Ammon's horn (tissue), 1 donor: ENCODE measurements at regions not wholly inside any gene's neighbourhood (a gene's known extent, or its start where the extent isn't known, plus 50 kb on each side); places are given as distances from the start of the nearest gene placed in this dataset.

ENCODE experiments used
- DNase-seq: peaks from one replicate; pipeline ENCODE4 v3.0.0-alpha.2; 2016; ENCODE audit warnings: low spot score

DNA sequence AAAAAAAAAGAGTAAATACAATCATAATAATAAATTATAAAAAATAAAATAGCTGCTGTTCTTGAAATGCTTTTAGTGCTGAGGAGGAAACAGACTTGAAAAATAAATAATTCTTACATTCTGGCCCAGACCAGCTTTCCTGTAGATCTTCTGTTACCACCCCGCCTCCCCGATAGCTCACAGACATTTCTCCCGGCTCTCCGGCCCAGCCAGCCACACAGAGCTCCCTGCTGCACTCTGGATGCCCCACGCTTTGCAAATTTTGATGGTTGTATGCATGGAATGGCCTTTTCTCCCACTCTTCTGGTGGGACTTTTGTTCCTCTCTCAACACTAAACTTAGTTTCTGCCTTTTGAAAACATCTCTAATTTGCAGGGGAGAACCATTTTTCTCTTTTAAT, 249.3 kb downstream of the ATP23 start:
- no peak for DNase-seq

DNA sequence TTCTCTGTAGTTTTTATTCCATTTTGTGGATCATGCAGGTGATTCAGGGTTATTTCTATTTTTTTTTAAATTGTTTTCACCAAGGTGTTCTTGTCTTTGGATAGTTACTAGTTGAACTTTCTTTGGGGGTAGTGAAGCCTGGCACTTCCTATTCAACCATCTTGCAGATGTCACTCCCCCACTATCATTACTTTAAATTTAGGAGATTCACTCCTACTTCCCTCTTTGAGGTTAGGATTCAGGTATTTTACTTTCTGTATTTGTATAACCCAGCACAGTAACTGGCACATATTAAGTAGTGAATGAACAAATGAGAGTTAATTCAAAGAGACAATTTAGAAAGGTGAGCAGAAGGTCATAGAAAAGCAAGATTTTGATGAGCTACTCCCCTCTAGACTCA, 255.6 kb downstream of the ATP23 start:
- DNase-seq, result no peak

DNA sequence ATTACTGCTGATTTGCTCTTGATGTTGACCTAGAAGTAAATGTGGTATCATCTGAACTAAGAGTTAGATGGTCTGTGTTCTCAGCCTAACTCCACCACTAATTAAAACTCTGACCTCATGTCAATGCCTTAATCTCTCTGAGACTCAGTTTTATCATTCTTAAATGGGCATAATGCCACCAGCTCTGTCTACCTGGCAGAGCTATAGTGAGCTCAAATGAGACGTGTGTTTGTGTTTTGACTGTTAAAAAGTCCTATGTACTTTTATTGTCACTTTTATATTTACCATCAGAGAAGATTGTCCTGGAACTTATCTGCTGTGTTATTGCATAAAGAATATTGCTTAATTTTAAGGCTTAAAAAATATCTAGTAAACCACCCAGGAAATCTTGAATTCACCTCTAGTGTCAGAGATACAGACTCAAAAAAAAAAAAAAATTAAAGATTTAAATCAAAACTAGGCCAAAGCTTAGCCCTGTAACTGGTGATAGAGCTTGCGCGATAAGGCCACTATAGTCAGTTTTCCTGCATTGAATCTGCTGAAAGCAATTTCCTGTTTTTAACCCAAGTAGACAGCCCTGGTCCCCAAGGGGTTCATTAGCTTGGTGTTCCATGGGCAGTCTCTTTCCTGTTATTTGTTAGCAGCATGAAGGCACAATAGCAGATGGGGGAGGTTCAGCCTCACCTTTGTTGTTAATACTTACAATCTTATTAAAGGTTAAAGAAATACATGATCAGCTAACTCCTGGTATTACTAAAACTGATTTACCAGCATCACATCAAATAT, 261.8 kb downstream of the ATP23 start:
- no peak for DNase-seq

DNA sequence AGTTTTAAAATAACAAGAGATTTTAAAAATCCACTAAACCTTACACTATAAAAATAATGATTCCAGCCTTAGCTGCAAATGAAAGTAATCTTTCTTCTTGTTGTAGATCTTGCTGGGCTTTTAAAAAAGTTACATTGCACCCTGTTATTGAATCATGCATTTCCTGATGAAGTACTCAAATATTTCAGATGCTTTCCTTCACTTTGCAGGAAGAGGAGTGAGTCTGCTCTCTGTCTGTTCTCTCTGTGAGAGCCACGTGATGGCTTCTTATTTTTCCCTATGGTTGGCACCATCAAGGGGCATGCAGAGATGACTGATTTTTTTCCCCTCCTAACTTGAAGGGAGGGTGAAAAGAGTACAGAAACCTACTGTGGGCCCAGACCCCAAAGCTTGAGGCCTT, 262.7 kb downstream of the ATP23 start:
- no peak for DNase-seq

DNA sequence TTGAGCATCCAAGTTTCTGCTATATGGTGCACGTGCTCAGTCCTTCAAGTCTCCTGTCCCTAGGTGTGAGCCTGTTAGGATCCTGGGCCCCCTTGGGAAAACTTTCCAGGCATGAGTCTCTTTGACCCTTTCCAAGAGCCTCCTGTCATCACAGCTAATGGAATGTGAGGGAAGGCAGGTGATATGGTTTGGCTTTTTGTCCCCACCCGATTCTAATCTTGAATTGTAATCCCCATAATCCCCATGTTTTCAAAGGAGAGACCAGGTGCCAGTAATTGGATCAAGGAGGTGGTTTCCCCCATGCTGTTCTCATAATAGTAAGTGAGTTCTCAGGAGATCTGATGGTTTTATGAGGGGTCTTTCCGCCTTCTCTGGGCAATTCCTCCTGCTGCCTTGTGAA, 265.5 kb downstream of the ATP23 start:
- DNase-seq, result no peak

DNA sequence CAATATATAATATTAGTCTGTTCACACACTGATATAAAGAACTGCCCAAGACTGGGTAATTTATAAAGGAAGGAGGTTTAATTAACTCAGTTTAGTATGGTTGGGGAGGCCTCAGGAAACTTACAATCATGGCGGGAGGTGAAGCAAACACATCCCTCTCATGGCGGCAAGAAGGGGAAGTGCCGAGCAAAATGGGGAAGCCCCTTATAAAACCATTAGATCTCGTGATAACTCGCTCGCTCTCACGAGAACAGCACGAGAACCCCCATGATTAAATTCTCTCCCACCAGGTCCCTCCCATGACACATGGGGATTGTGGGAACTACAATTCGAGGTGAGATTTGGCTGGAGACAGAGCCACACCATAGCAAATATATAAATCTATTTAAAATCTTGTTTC, 269.8 kb downstream of the ATP23 start:
- no peak for DNase-seq

DNA sequence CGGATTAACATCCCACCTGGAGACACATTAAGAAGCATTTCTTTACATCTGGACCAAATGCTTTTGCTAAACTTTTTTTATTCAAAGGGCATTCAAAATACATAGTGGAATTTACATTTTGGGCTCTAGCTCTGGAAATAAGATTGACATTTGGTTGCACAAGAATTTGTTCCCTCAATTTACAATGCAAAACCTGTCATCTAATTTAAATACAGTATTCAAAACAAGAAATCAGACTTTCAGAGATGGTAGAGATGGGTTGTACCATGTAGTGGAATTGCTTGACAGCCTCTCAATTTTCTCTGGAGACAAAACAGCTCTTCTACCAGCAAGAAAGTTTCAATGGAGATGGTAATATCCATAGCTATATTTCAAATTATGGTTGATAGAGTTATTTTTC, 275.8 kb downstream of the ATP23 start:
- no peak for DNase-seq

DNA sequence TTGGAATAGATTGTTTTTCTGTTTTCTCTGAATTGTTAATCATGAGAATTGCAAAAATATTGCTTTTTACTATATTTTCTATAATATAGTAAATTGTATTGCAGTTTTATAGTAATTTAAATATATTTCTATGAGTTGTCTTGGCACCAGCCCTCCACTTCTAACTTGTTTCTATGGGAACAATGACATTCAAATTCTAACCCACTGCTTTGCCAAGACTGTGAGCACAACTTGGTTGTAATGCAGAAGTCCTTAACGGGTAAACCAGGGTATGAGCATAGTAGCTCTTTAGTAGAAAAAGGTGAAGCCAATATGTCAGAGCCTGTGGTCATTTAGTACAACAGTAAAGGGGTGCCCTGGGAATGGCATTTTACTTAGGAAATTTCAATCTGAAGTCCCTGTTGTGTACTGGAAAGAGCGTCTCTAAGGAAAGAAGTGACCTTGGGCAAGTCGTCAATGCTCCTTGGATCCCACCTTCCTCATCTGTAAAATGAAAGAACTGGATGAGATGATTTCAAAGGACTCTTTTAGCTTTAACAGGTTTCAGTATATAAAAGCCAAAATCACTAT, 283.3 kb downstream of the ATP23 start:
- DNase-seq, result no peak

DNA sequence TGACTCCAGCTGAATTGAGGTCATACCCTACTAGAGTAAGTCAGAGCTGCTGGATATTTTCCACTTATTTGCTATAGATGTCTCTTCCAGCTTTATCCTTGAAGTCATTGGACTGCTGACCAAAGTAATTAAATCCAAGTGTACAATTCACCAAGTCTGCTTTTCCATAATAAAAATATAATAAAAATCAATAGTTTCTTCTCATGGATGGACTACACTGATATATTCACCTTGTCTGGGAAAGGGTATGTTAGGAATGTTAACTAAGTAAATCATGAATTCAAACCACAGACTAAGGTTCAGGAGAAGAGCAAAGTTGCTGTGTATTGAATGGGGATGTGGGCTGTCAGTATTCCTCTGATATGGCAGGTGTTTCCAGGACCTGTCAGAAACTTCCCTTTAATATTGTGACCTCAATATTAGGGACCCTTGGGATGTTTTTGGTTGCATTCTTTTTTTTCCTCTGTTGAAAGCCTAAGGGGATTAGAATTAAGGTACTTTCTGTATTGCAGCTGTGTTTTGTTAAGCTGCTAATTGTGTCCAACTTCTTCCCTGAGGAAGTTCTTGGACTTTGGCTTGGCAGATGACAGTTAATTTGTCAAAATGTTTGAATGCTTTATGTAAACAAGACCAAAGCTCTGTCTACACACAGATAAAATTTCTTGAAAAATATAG, 284.0 kb downstream of the ATP23 start:
- DNase-seq, result no peak

DNA sequence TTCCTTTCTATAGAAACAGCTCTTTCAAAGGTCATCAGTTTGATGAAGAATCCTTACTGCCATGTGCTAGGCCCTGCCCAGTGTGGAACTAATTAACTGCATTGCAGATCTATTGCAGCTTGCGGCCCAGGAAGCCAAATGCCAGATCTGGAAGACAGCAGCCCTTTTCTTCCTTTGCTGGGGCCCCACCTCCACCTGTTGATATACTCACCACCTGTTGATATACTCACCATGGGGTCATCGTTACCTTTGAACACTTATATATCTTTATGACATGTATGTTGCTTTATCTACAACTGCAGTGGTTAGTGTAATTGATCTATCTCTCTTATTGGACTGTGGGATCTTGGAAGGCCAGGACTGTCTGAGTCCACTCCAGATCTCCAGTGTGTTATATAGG, 292.5 kb downstream of the ATP23 start:
- DNase-seq, result no peak

DNA sequence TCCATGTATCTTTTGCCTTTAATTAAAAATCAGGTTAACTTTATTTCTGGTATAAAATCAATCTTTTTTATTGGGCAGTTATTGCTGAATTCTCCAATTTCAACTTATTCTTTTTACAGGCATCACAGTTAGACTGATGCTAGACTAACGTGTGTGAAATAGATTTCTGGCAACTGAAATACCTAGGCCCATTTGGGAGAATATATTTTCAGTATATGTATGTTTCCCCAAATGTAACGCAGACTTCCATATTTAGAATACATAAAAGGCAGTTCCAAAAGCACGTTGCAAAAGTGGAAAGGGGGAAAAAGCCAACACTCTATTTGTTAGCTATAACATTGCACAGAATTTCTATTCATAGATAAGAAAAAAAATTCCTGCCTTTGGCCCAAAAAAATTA, 297.0 kb downstream of the ATP23 start:
- DNase-seq, result no peak

DNA sequence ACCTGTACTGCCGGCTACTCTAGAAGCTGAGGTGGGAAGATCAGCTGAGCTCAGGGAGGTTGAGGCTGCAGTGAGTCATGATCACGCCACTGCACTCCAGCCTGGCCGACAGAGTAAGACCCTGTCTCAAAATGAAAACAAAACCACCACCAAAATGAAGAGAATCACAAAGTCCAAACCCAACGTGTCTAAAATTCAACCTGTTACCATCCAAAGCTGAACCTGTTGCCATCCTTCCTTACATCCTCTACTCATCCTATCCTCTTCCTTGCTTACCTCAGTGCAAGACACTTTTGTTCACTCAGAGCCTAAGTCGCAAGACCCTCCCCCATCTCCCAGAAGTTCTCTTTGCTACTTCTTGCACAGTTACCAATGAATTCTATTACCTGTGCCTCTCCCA, 299.7 kb downstream of the ATP23 start:
- no peak for DNase-seq

DNA sequence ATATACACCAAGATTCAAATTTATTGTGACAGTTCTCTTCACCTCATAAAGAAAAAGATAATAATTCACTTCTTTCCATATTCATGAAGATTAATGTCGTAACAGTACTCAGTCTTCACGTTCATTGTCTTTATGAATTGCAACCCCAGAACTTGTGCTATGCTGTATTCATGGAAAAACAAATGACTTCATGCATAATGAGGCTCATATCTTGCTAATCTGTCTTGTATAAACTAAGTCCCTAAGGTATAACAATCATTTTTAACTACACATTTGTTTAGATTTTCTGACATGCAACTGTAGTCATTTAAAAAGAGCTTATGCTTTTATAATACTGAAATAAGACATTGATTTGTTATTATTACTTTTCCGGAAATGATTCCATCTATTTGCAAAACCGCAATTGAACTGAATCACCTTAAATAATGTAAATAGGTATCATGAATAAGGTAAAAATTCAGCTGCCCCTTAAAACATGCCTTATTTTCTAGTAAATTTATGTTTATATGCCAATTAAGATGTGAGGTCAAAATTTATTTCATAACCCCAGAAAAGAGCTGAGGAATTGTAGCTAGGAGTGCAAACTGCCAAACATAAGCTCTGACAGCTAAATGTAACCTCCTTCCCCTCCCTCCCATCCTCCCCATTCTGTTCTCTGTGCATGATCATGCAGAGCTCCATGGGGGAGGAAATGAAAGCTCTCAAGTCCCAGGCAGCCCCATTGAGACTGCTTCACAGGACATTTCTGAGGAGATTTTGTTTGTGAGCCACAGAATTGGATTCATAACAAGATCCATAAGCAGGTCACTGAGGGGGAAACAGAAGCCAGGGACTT, 301.6 kb downstream of the ATP23 start:
- DNase-seq, result no peak

DNA sequence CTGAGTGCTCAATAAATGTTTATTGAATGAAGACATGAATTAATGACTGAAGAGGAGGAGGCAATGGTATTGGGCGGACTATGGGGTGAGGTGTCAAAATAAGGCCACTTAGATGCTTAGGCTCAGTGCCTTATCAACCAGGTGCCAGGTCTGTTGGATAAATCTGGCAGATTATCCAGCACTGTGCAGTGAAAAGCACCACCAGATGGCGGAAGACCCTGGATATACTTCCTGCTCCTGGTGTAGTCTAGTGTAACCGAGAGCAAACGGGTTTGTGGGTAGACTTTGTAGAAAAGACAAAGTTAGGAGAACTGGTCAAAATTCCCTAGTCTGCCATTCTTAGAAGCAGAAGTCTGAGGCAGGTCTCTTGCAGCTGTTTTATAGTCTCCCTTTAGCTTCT, 306.3 kb downstream of the ATP23 start:
- DNase-seq, result no peak

DNA sequence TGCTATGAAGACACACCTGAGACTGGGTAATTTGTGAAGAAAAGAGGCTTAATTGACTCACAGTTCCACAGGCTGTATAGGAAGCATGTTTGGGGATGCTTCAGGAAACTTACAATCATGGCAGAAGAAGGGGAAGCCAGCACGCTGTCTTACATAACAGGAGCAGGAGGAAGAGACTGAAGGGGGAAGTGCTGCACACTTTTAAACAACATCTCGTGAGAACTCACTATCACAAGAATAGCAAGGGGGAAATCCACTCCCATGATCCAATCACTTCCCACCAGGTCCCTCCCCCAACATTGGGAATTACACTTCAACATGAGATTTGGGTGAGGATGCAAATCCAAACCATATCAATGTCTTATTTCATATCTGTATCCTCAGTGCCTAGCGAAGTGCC, 307.2 kb downstream of the ATP23 start:
- DNase-seq, result no peak

DNA sequence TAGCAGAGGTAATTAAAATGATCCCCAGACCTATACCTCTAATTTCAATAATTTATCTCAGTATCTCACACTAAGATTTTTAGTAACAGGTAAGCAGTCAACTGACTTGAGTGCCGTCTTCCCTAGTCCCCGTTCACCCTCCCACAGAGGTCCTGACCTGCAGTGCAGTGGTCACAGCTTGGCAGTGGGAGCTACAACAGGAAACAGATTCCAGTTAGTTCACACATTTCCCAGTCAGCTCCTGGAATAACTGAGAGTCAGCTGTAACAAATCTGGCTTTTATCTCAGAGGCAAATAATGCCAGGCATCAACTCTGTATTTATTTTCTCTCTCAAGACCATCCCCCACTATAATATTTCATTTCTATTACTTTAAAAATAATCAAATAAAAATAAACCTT, 308.2 kb downstream of the ATP23 start:
- no peak for DNase-seq

DNA sequence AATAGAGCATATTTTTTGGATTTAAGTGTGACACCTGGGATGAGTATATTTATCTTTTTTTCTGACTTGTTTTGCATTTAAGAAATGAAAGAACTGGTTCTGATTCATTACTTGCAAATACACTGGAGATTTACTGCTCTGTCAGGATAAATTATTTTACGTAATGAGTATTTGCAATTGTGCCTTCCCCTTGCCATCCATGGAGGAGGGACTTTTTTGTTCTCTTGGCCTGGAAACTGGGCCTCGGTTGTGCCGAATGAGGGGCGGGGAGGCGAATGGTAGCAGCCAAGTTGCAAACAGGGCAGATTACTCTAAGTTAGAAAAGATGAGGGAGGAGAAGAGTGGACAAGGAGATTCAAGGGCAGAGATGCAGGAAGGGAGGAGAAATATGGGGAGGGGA, 308.7 kb downstream of the ATP23 start:
- no peak for DNase-seq

DNA sequence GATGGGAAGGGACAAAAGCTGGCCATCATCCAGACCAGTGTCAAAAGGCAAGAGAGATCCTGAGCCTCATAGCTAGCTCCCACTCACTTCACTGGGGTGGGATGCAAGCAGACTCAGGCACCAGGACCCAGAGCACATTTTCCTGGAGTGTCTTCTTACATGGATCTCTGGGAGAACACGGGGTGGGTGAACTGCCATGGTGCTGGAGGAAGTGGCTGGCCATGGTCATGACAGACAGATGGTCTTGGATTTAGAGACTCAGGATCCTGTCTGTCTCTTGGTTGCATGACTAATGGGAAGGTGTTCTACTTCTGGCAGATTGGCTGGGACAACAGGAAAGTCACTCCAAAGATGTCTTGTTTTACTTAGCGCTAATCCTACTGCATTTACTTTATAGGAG, 311.5 kb downstream of the ATP23 start:
- DNase-seq, result no peak

DNA sequence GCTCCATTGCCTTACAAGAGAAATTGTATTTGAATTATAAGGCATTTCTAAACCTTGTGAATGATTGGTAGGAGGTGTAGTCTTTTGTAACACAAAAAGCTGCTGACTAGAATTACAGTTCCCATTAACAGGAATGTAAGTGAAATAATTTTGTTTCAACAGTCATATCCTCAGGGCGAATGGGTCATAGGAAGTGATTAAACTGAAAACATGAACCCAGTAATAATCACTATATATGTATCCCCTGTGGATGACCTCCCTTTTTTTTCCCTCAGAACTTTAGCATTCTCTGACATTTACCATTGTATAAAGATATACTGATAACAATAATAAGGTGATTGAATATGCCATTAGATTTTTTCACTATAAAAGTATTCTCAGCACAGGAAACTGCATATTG, 312.3 kb downstream of the ATP23 start:
- DNase-seq, result no peak

DNA sequence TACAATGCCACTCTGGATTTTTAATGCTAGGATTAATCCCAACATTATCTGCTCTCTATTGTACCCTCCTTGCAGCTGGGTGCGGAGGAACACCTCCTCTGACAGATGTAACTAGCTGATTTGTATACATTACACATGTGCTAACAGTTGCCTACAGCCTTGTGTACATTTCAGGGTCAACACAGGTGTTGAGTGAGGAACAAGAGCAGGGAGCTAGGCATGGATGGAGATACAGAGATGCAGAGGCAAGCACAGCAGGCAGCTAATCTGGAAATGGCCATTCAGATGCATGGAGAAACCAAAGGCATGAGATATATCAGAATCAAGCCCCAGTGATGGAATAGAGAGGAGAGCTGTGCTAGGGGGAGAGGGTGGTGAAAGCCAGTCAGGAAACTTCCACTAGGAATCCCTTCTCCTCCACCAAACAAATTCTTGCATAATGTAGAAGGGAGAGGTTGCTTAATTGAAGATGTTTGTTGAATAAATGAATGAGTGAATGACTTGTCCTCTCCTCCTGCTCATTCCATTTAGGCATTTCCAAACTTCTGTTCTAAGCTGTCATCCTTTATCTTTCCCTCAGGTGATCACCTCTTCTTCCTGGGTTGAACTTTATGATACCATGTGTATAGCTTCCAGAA, 313.2 kb downstream of the ATP23 start:
- no peak for DNase-seq

DNA sequence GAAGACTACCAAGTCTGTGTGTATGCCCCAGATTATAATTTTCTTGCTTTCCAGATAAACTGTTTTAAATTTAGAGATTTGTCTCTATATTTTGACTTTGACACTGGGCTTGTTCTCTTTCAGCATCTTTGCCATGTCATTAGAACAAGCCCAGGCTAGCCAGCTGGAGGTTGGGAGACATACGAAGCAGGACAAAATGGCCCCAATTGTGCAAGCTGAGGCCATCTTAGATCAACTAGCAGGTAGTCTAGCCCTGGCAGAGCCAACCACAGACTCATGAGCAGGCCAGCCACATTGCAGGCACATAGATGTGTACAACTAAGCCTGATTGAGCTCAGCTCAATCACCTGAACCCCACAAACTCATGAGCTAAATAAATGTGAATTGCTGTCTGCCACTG, 321.4 kb downstream of the ATP23 start:
- DNase-seq, result no peak

DNA sequence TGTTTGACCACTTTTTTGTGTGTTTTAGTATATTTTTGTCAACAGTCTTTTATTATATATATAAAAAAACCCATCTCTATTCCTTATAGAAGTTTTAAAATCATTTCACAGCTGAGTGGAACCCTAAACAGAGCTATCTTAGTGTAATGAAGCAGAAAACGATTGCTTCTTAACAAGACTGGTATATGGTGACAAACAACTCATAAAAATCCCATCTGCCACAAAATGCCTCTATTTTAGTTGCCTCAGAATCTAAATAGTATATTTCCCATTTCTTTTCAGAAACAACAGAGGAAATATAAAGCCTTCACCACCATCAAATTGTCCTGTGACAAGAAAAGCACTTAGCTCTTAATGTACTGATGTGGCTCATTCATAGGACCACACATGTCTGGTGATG, 322.4 kb downstream of the ATP23 start:
- no peak for DNase-seq
